GM12878 (cell line): ENCODE measurements at regions not wholly inside any gene's neighbourhood (a gene's known extent, or its start where the extent isn't known, plus 50 kb on each side); places are given as distances from the start of the nearest gene placed in this dataset.

Source experiments
- ATAC-seq: fragments of 200-7000 bp; cut with Tn5 transposase; 3 replicates; pipeline ENCODE4 v1.9.1; 2020; ENCODE audit warnings: mild to moderate bottlenecking, moderate library complexity
- BruUV-seq: library from RNA; stranded (reverse); fragments of 400-500 nt; replicated peaks from 2 replicates; lab custom pipeline; 2021; lab: Mats Ljungman, UMichigan
- CTCF ChIA-PET: fragments of 300-600 bp; sonication (Branson Sonifier 250); formaldehyde crosslinking; extraction: SDS; loops from one replicate; lab custom pipeline; 2021; ENCODE audit warnings: inconsistent platforms; lab: Yijun Ruan, JAX
- POLR2A ChIA-PET: fragments of 350-600 bp; formaldehyde crosslinking; extraction: SDS; loops from one replicate; lab custom pipeline; 2021; ENCODE audit warnings: inconsistent platforms; lab: Charles Lee
- RAD21 ChIA-PET: fragments of 300-600 bp; sonication (Branson Sonifier 250); formaldehyde crosslinking; loops from one replicate; lab custom pipeline; 2023; ENCODE audit warnings: antibody characterized with exemption; ENCODE audit not compliant: unreplicated experiment; lab: Charles Lee
- SMC1A ChIA-PET: fragments of 300-600 bp; sonication (Branson Sonifier 250); formaldehyde crosslinking; loops from one replicate; lab custom pipeline; 2023; ENCODE audit not compliant: unreplicated experiment, uncharacterized antibody; lab: Charles Lee
- DNase-seq: peaks from one replicate; pipeline ENCODE4 v3.0.0-alpha.2; 2011; ENCODE audit warnings: low read depth, low spot score
- FAIRE-seq: peaks from 3 replicates; lab custom pipeline; 2011; peaks lifted over from hg19 to GRCh38; lab: Jason Lieb, UNC
- H2AFZ ChIP-seq: 2 replicates; pipeline ENCODE4 v1.6.0; 2011; ENCODE audit warnings: low read depth, low read length, control low read depth; ENCODE audit not compliant: control insufficient read depth
- H3K27ac ChIP-seq: 2 replicates; pipeline ENCODE4 v1.5.1; 2011; ENCODE audit warnings: control low read depth; ENCODE audit not compliant: control insufficient read depth, insufficient read depth
- H3K27me3 ChIP-seq, 2 experiments: replicated peaks in 1 of 2; 2 replicates each; pipeline versions ENCODE4 v1.6.0 to v1.6.1; 2011; ENCODE audit warnings: low read length in 1 of 2; ENCODE audit not compliant: control insufficient read depth in 2 of 2, insufficient read depth in 2 of 2
- H3K36me3 ChIP-seq, 2 experiments: 2 replicates each; pipeline ENCODE4 v1.5.1; 2011; ENCODE audit warnings: low read length in 1 of 2; ENCODE audit not compliant: control insufficient read depth in 2 of 2, insufficient read depth in 2 of 2
- H3K4me1 ChIP-seq: 2 replicates; pipeline ENCODE4 v1.6.1; 2011; ENCODE audit warnings: mild to moderate bottlenecking, low read length, moderate library complexity, mixed read lengths; ENCODE audit not compliant: control insufficient read depth, insufficient read depth
- H3K4me2 ChIP-seq: 2 replicates; pipeline ENCODE4 v1.6.0; 2011; ENCODE audit warnings: control low read depth; ENCODE audit not compliant: control insufficient read depth, insufficient read depth
- H3K4me3 ChIP-seq: fragments of 200-600 bp; sonication (generic); 2 replicates; pipeline ENCODE4 v1.5.1; 2016
- H3K79me2 ChIP-seq: 2 replicates; pipeline ENCODE4 v1.6.0; 2011; ENCODE audit warnings: low read length; ENCODE audit not compliant: control insufficient read depth, insufficient read depth
- H3K9ac ChIP-seq: 2 replicates; pipeline ENCODE4 v1.8.0; 2011; ENCODE audit warnings: low read length, control low read depth, mixed read lengths; ENCODE audit not compliant: control insufficient read depth, insufficient read depth
- H3K9me3 ChIP-seq: replicated peaks from 3 replicates; pipeline ENCODE4 v1.5.1; 2011; ENCODE audit warnings: mild to moderate bottlenecking, low read length; ENCODE audit not compliant: control insufficient read depth, insufficient read depth
- H4K20me1 ChIP-seq: 2 replicates; pipeline ENCODE4 v1.6.0; 2011; ENCODE audit not compliant: control insufficient read depth, insufficient read depth
- BCL3 ChIP-seq: IDR thresholded peaks from 2 replicates; pipeline ENCODE4 v1.6.1; 2011; ENCODE audit warnings: borderline replicate concordance, low read depth, mild to moderate bottlenecking, moderate library complexity, low read length; ENCODE audit not compliant: insufficient read depth, poor library complexity, severe bottlenecking
- BMI1 ChIP-seq: fragments of 450-650 bp; IDR thresholded peaks from 2 replicates; pipeline ENCODE4 v1.6.1; 2016; ENCODE audit warnings: mild to moderate bottlenecking, moderate library complexity, borderline replicate concordance
- CBX3 ChIP-seq: fragments of 200-600 bp; sonication (generic); IDR thresholded peaks from 2 replicates; pipeline ENCODE4 v1.6.1; 2016; ENCODE audit warnings: low read depth, borderline replicate concordance
- CHD4 ChIP-seq: fragments of 200-600 bp; sonication (generic); IDR thresholded peaks from 2 replicates; pipeline ENCODE4 v1.6.1; 2016; ENCODE audit warnings: mild to moderate bottlenecking
- POLR2A ChIP-seq: IDR thresholded peaks from 2 replicates; pipeline ENCODE4 v1.6.1; 2011; ENCODE audit warnings: low read depth, mild to moderate bottlenecking, low read length
- SPI1 ChIP-seq: IDR thresholded peaks from 2 replicates; pipeline ENCODE4 v1.6.1; 2011; ENCODE audit warnings: low read depth, mild to moderate bottlenecking, low read length, moderate library complexity, borderline replicate concordance; ENCODE audit not compliant: insufficient read depth
- SUZ12 ChIP-seq: fragments of 200-600 bp; sonication (generic); IDR thresholded peaks from one replicate; pipeline ENCODE4 v1.6.1; 2018; ENCODE audit warnings: antibody characterized with exemption, mild to moderate bottlenecking; ENCODE audit not compliant: unreplicated experiment
- WRNIP1 ChIP-seq: IDR thresholded peaks from 2 replicates; pipeline ENCODE4 v1.6.1; 2011; ENCODE audit warnings: low read depth, low read length, improper control_type of control experiment, borderline replicate concordance
- ZBED1 ChIP-seq: IDR thresholded peaks from 2 replicates; pipeline ENCODE4 v1.6.1; 2016; ENCODE audit warnings: borderline replicate concordance
- WGBS: methylation state at CpG from one replicate; pipeline ENCODE4 v1.1.6; 2016; ENCODE audit warnings: low lambda C conversion rate; ENCODE audit not compliant: insufficient replicate concordance, insufficient coverage; ENCODE audit errors: missing lambda C conversion rate; 5-methylcytosine and 5-hydroxymethylcytosine counted together
- in situ Hi-C: fragments of 300-500 bp; cut with MboI; formaldehyde crosslinking; loops from 9 replicates; pipeline ENCODE4 v1.14.3; 2018; ENCODE audit warnings: mixed read lengths
- intact Hi-C: fragments of 100-400 bp; cut with micrococcal nuclease; formaldehyde crosslinking; loops from one replicate; pipeline ENCODE4 v1.14.2; 2022; ENCODE audit not compliant: unreplicated experiment
- TF ChIP-seq, protein P1 (sequence below): fragments of 450-650 bp; formaldehyde crosslinking; IDR thresholded peaks from 2 replicates; pipeline ENCODE4 v1.5.0; 2022; ENCODE audit warnings: mild to moderate bottlenecking, missing genetic modification characterization

- 4% methylated on average over 2 of the region's 2 CpGs for WGBS
- RAD21 ChIA-PET: no interaction called here
- Histone ChIP-seq H3K9me3 (no peaks in the 10 kb centered on the region), H3K4me2 (no peak overlapping the region), H3K27me3 (no peaks in the 10 kb centered on the region), H2AFZ (no peak overlapping the region), H4K20me1 (no peaks in the 10 kb centered on the region), H3K27ac (no peak overlapping the region), H3K79me2 (no peaks in the 10 kb centered on the region), H3K36me3 (no peaks in the 10 kb centered on the region), H3K4me1 (no peaks in the 10 kb centered on the region), H3K9ac (no peak overlapping the region), H3K4me3 (no peak overlapping the region)
- POLR2A ChIA-PET: no interaction called here
- CTCF ChIA-PET: interaction anchor here (1.3 kb wide), 1 partner anchor 23 kb away, joined by 3 read pairs; no protein-coding TSS in a partner anchor
- in situ Hi-C loops: no loop called here
- intact Hi-C loops: no loop called here
- no TSS peak for BruUV-seq
- no peak for FAIRE-seq
- DNase-seq: no peak
- peak; percentile 58 for ATAC-seq
- TF ChIP-seq, protein P1, sequence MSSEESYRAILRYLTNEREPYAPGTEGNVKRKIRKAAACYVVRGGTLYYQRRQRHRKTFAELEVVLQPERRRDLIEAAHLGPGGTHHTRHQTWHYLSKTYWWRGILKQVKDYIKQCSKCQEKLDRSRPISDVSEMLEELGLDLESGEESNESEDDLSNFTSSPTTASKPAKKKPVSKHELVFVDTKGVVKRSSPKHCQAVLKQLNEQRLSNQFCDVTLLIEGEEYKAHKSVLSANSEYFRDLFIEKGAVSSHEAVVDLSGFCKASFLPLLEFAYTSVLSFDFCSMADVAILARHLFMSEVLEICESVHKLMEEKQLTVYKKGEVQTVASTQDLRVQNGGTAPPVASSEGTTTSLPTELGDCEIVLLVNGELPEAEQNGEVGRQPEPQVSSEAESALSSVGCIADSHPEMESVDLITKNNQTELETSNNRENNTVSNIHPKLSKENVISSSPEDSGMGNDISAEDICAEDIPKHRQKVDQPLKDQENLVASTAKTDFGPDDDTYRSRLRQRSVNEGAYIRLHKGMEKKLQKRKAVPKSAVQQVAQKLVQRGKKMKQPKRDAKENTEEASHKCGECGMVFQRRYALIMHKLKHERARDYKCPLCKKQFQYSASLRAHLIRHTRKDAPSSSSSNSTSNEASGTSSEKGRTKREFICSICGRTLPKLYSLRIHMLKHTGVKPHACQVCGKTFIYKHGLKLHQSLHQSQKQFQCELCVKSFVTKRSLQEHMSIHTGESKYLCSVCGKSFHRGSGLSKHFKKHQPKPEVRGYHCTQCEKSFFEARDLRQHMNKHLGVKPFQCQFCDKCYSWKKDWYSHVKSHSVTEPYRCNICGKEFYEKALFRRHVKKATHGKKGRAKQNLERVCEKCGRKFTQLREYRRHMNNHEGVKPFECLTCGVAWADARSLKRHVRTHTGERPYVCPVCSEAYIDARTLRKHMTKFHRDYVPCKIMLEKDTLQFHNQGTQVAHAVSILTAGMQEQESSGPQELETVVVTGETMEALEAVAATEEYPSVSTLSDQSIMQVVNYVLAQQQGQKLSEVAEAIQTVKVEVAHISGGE (CRISPR knock-in tag): no peak
- TF ChIP-seq CHD4 (no peak), CBX3 (no peak), SPI1 (peak; percentile 30; the same call in 1 of the 2 replicates)
- SMC1A ChIA-PET: interaction anchor here (0.7 kb wide), 1 partner anchor 1960 kb away, joined by 3 read pairs; no protein-coding TSS in a partner anchor
Measured at GRCh38 chr13:87894059-87894458, 222.9 kb downstream of the SLITRK5 start.

GRCh38 chr13:87903553-87903952, 232.4 kb downstream of the SLITRK5 start:
- no peak overlapping the region for H3K27ac ChIP-seq
- H4K20me1 ChIP-seq: no peaks in the 10 kb centered on the region
- SMC1A ChIA-PET: no interaction called here
- RAD21 ChIA-PET: no interaction called here
- H3K4me3 ChIP-seq: no peak overlapping the region
- H3K79me2 ChIP-seq: no peaks in the 10 kb centered on the region
- in situ Hi-C loops: no loop called here
- no peaks in the 10 kb centered on the region for H3K9me3 ChIP-seq
- no TSS peak for BruUV-seq
- H2AFZ ChIP-seq: no peak overlapping the region
- no peak for TF ChIP-seq POLR2A
- no peak for TF ChIP-seq BCL3
- TF ChIP-seq WRNIP1: no peak
- TF ChIP-seq BMI1: no peak
- TF ChIP-seq SUZ12: no peak
- TF ChIP-seq ZBED1: no peak
- TF ChIP-seq, all 136 proteins: peak for 0
- H3K9ac ChIP-seq: no peak overlapping the region
- H3K36me3 ChIP-seq: no peaks in the 10 kb centered on the region
- ChIA-PET POLR2A (no interaction called here), CTCF (no interaction called here)
- no peaks in the 10 kb centered on the region for H3K4me1 ChIP-seq
- intact Hi-C loops: no loop called here
- no peaks in the 10 kb centered on the region for H3K27me3 ChIP-seq
- H3K4me2 ChIP-seq: no peak overlapping the region
- ATAC-seq (no peak), FAIRE-seq (no peak), DNase-seq (no peak)
